Tibial nerve (tissue), 4 donors: ENCODE measurements at regions not wholly inside any gene's neighbourhood (a gene's known extent, or its start where the extent isn't known, plus 50 kb on each side); places are given as distances from the start of the nearest gene placed in this dataset.
"Not testable (repeated sequence)": the region's sequence is repeated elsewhere in the genome, so short reads cannot be mapped to it uniquely, and the experiment has no call there.

Experiments used
- DNase-seq, 2 donors: peaks; one replicate each; pipeline ENCODE4 v3.0.0-alpha.2; 2019; ENCODE audit warnings: low spot score in 2 of 2
- H3K27ac ChIP-seq, 4 donors: fragments of 200-600 bp; sonication (generic) in 3 of 4; one replicate each; pipeline ENCODE4 v1.5.1; 2017 to 2019; ENCODE audit warnings: mild to moderate bottlenecking in 1 of 4
- H3K27me3 ChIP-seq, 2 donors: fragments of 200-600 bp; sonication (generic) in 1 of 2; one replicate each; pipeline versions ENCODE4 v1.5.1 to v1.6.0; 2017 to 2019
- H3K36me3 ChIP-seq, 3 donors: fragments of 200-600 bp; sonication (generic); one replicate each; pipeline ENCODE4 v1.5.1; 2018 to 2019
- H3K4me1 ChIP-seq, 4 donors: fragments of 200-600 bp; sonication (generic) in 3 of 4; one replicate each; pipeline ENCODE4 v1.5.1; 2017 to 2019
- H3K4me3 ChIP-seq, 4 donors: fragments of 200-600 bp; sonication (generic) in 3 of 4; one replicate each; pipeline ENCODE4 v1.5.1; 2017 to 2019; ENCODE audit warnings: mild to moderate bottlenecking in 1 of 4, moderate library complexity in 1 of 4
- H3K9me3 ChIP-seq, 4 donors: fragments of 200-600 bp; sonication (generic) in 3 of 4; one replicate each; pipeline ENCODE4 v1.5.1; 2017 to 2019
- CTCF ChIP-seq, 5 experiments: fragments of 200-600 bp in 3 of 5; fragments of 450-650 bp in 2 of 5; sonication (generic) in 3 of 5; IDR thresholded peaks; one replicate each; pipeline ENCODE4 v1.5.1; 2016 to 2019; ENCODE audit warnings: antibody characterized with exemption in 5 of 5, mild to moderate bottlenecking in 3 of 5, moderate library complexity in 2 of 5
- EP300 ChIP-seq, 2 donors: sonication (generic); formaldehyde crosslinking; IDR thresholded peaks; one replicate each; pipeline ENCODE4 v1.6.1; 2017; ENCODE audit warnings: antibody characterized with exemption in 2 of 2, mild to moderate bottlenecking in 1 of 2
- POLR2A ChIP-seq, 2 donors: fragments of 450-650 bp; IDR thresholded peaks; one replicate each; pipeline ENCODE4 v1.6.1; 2017; ENCODE audit warnings: antibody characterized with exemption in 2 of 2, mild to moderate bottlenecking in 2 of 2, moderate library complexity in 2 of 2
- WGBS, 2 donors: methylation state at CpG; one replicate each; pipeline ENCODE4 v1.1.5; 2018; 5-methylcytosine and 5-hydroxymethylcytosine counted together

GRCh38 chr2:130251535-130251872 lies 53.3 kb upstream of the TUBA3E start:
- Histone ChIP-seq H3K9me3 (no peaks in the 10 kb centered on the region), H3K27me3 (peaks cover 0 to 19% of the 10 kb centered on the region in 2 donors), H3K27ac (no peak overlapping the region), H3K36me3 (no peaks in the 10 kb centered on the region), H3K4me3 (no peak overlapping the region), H3K4me1 (peaks cover 0 to 19% (median 0%) of the 10 kb centered on the region in 4 donors)
- DNase-seq, result no peak
- TF ChIP-seq EP300 (IDR thresholded peaks at IDR 0.05) (no peak), POLR2A (IDR thresholded peaks at IDR 0.05) (no peak), CTCF (IDR thresholded peaks at IDR 0.05) (no peak)
- WGBS, 2 donors, result 57 to 65% methylated on average over 3 of the region's 3 CpGs

- H3K4me3 ChIP-seq, H3K27ac ChIP-seq, H3K36me3 ChIP-seq, DNase-seq, H3K9me3 ChIP-seq: not testable (repeated sequence)
- Histone ChIP-seq H3K27me3 (peaks cover 0 to 19% of the 10 kb centered on the region in 2 donors), H3K4me1 (peaks cover 0 to 19% (median 0%) of the 10 kb centered on the region in 4 donors)
- WGBS, 2 donors, result 86 to 92% methylated on average over 12 to 13 of the region's 13 CpGs
Measured at GRCh38 chr2:130248355-130248754, 50.1 kb upstream of the TUBA3E start.
